ENCODE measurements at regions not wholly inside any gene's neighbourhood (a gene's known extent, or its start where the extent isn't known, plus 50 kb on each side); places are given as distances from the start of the nearest gene placed in this dataset.
"Not testable (repeated sequence)": the region's sequence is repeated elsewhere in the genome, so short reads cannot be mapped to it uniquely, and the experiment has no call there.

DNA sequence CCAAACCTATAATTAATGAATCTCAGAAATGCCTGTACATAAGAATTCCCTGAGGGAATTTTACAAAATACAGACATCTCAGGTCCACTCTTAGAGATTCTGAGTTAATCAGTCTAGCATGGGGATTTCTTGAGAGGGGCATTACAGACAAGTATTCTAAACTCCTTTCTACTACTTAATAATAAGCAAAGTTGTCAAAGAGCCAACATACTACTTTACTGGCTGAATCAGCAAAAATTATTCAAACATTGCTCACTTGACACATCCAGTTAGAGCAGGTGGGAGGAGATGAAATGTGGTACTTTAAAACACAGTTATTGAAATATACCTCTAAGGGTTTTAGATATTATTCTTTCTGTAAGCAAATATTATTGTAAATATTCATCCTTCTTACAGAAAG, 1164.7 kb downstream of the CDY2B start:
- no peak for DNase-seq (ENCODE audit: low spot score)

DNA sequence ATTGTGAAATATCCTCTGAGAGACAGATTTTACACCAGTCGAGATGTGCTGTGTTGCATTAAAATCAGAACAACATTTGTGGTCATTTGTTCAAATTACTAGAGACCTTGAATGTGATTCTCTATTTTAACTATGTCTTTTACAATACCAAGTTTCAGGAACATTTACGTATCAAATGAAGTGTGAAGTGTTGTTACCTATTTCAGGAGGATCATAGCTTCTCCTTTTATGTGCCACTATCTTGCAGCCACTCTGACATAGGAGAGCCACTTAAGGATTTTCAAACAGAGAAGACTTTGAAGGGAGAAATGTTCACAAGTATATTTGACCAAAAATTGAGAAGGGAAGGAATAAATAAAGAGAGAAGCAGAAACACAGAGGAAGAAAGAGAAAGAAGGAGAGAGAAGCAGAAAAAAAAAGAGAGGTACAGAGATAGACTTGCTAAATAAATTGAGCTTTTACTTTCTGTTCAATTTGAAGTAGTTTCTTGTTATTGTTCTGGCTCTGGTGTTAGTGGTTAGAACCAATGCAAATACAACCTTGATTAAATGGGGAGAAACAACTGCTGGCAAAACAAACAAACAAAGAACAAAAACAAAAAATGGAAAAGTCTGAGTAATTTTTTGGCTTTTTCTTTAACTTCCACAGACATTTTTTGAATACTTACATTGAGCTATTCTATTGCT, 1206.8 kb downstream of the CDY2B start:
- no peak for DNase-seq (ENCODE audit: low spot score)

DNA sequence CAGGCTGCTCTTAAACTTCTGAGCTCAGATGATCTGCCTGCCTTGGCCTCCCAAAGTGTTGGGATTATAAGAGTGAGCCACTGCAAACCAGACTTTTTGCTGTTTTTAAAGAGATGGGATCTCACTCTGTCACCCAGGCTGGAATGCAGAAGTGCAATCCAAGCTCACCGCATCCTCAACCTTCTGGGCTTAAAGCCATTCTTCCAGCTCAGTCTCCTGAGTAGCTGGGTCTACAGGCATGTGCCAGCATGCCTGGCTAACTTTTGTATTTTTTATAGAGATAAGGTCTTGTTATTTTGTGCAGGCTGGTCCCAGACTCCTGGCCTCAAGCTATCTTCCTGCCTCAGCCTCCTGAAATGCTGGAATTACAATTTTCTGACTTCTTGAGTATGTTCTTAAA, 1211.6 kb downstream of the CDY2B start:
- no peak for DNase-seq (ENCODE audit: low spot score)

DNA sequence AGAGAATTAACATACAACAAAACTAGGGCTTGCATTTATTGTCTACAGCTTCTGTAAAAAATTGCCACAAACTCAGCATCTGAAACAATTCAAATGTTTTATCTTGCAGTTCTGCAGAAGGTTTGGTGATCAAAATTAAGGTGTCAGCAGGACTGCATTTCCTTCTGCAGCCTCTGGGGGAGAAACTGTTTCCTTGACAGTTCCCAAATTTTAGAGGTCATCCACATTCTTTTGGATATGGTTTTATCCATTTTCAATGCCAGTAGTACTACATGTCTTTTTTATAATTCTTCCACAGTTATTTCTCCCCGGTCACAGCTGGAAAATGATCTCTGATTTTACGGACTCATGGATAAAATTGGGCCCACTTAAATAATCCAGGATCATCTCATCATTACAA, 1217.3 kb downstream of the CDY2B start:
- no peak for DNase-seq (ENCODE audit: low spot score)

DNA sequence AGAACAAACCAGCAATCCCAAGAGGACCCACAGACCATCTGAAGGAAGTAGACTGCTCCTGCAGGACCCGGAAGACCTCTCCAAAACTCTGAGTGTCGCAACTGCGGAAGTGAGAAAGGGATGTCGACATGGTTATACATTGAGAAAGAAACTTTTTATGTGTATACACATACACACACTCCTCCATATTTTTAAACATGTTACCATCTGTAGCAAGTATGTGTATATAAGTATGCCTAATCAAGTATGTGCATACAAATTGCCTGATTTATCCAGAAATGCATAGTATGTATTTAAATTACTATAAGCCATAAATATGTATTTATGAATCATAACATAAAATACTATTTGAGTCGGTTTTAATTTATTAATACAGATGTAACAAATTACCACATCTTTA, 1220.7 kb downstream of the CDY2B start:
- DNase-seq (ENCODE audit: low spot score): no peak

DNA sequence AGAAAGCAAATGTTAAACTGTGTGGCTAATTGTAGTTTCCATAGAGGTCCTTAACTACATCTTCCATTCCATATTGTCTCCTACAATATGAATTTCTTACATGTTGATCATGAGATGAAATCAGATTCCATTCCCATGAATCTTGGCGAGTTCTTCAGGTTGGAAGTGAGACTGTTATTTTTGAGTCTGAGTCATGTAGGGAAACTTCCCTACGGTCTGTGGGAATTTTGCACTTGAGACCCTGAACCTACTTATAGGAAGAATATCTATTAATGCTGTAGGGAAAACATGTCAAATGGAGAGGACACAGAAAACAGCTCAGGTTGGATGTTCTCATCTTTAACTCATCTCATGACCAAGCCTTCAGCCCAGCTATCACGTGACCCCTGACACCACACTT, 1226.0 kb downstream of the CDY2B start:
- no peak for DNase-seq (ENCODE audit: low spot score)

DNA sequence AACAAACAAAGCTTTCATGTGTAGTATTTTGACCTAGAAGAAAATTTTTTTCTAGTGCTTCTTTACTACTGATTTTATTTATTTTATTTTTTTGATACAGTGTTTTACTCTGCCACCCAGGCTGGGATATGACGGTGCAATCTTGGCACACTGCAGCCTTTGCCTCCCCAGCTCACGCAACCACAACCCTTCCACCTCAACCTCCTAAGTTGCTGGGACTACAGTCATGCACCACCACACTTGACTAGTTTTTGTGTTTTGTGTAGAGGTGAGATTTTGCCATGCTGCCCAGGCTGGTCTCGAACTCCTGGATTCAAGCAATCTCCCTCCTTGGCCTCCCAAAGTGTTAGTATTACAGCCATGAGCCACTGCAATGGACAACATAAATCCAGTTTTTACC, 1234.0 kb downstream of the CDY2B start:
- no peak for DNase-seq (ENCODE audit: low spot score)

DNA sequence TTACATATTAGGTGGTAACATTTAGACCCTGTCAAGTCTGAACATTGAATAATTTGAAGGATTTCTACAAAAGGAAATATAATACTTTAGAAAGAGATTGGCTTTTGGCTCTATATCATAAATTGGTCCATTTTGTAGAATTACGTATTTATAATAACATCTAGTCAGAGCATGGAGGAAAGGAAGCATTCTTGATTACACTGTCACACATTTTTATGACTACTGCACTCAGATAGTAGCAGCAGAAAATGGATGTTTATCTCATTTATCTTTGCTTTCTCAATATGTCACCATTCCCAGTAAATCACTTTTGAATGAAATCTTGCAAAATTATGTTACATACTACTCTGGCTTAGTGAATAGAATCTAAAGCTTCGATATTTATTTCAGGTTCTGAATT, 1234.6 kb downstream of the CDY2B start:
- no peak for DNase-seq (ENCODE audit: low spot score)

DNA sequence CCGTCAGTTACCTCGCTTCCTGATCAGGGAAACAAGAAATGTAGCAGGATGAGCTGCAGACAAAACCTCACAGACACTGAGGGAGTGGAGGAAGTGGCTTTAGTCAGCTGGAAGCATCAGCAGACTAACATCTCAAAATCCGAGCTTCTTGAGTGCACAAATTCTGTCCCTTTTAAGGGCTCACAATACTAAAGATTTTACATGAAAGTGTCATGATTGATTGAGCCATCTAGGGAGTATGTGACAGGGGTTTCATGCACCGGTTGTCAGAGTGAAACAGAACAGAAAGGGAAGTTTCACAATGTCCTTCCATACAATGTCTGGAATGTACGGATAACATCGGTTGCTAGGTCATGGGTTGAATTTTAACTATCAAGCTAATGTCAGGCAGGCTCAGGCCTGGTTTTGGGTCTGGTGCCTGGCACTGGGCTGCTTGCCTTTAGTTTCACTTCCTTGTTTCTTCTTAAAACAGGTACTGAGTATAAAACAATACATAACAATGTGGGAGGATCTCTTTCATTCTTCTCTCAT, 1235.7 kb downstream of the CDY2B start:
- no peak for DNase-seq (ENCODE audit: low spot score)

DNA sequence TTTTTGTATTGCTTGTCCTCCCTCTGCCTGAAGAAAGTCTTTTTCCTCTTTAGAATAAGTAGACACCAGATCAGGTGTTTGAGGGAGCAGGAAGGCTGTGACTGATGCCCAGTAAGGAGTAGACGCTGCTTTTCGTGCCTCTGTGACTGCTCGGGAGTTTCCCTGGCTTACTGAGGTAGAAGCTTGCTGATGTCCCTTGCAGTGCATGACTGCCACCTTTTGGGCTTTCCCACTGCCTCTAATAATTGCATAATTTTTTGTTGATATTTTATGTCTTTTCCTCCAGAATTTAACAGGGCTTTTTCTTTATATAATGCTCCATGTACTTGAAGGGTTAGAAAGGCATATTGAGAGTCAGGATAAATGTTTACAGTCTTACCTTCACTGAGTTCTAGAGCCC, 1240.2 kb downstream of the CDY2B start:
- DNase-seq (ENCODE audit: low spot score): peak; percentile 46

DNA sequence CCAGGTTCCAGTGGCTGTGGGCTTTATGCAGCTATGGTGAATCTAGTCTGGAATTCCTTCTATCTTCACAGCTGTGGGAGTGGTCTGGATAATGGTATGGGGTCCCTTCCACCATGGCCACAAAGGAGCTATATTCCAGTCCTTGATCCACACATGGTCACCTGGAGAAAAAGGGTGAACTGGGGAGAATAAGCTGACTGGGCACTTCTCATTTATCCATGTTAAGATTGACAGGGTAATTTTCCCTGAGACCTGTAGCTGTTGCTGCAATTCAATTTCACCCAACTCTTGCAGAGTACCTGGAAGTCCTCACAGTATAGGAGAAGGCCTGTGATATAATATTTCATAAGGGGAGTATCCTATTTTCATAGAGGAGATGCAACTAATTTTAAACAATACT, 1241.3 kb downstream of the CDY2B start:
- not testable (repeated sequence) for DNase-seq (ENCODE audit: low spot score)

DNA sequence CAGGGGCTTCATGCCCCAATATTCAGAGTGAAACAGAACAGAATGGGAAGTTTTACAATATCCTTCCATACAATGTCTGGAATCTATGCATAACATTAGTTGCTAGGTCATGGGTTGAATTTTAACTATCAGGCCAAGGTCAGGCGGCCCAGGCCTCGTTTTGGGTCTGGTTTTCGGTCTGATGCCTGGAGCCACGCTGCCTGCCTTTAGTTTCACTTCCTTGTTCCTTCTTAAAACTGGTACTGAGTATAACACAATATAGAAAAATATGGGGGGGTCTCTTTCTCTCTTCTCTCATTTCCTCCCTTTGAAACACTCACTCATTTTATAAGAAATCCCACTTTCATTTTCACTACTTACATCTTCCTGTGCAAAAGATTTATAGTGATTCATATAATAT, 1243.8 kb downstream of the CDY2B start:
- no peak for DNase-seq (ENCODE audit: low spot score)

DNA sequence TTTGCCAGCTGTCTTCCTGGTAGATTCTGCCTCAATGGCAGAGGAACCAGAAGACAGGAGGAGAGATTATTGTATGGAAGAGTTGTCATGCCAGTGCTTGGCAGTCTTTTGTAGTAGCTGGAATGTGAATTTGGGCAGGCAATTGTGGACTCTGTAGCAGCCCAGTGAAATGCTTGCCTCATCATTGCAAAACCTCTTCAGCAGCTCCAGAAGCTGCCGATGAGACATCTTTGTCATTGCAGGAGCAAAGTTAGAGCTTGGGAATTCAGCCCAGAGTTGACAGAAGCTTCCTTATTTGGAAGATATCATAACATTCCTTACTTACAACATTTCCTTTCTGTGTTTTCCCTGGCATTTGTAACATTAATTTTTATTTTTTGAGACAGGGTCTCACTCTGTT, 1250.9 kb downstream of the CDY2B start:
- no peak for DNase-seq (ENCODE audit: low spot score)

DNA sequence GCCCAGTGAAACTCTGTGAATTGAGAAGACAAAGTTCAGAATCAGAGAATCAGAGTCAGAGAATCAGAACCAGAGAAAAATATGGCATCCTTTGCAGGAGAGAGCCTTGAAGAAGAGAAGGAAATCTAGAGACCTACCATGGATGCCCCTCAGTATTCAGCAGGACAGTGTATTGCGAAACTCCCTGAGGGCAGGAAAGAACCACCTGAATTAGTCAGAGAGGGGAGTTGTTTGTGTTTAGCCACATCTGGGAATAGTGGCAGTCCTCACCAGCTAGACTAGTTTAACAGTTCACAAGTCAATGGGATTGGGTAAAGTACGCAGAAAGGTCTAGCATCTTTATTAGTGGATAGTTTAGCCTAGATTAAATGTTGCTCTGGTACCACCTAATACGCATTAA, 1252.9 kb downstream of the CDY2B start:
- no peak for DNase-seq (ENCODE audit: low spot score)

DNA sequence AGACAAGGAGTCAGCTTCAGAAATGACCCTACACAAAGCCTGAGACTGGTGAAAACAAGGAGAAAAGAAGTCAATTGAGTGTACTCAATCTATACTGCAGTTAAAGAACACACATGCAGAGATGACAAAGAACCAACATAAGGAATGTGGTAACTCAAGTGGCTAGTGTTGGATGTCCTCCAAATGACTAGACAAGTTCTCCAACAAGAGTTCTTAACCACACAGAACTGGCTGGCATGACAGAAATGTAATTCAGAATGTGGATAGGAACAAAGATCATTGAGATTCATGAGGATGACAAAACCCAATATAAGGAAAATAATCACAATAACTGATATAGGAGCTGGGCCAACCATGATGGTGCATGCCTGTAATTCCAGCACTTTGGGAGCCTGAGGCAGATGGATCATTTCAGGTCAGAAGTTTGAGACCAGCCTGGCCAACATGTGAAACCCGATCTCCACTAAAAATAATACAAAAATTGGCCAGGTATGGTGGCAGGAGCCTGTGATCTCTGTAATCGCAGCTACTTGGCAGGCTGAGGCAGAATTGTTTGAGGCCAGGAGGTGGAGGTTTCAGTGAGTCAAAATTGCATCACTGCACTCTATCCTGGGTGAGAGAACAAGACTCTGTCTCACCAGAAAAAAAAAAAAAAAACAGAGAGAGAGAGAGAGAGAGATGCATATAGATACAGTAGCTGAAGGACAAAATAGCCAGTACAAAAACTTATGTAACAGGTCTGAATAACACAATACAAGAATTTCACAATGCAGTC, 1263.6 kb downstream of the CDY2B start:
- no peak for DNase-seq (ENCODE audit: low spot score)

DNA sequence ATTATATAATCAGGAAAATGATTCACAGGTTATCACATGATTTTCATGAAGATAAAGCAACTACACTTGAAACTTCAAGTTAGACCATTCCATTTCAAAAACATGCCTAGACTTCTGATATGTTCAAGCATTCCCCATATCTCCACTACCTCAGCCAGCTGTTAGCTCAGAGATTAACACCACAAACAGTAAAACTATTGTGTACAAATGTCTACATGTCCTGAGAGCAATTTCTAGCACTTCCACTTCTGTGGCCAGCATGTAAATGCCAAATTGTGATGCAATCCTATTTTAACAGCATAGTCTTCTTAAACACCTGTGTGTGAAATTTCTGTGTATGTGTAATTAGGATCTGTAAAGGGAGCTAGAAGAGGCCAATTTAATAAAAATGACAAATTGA, 1271.3 kb downstream of the CDY2B start:
- DNase-seq (ENCODE audit: low spot score): no peak

DNA sequence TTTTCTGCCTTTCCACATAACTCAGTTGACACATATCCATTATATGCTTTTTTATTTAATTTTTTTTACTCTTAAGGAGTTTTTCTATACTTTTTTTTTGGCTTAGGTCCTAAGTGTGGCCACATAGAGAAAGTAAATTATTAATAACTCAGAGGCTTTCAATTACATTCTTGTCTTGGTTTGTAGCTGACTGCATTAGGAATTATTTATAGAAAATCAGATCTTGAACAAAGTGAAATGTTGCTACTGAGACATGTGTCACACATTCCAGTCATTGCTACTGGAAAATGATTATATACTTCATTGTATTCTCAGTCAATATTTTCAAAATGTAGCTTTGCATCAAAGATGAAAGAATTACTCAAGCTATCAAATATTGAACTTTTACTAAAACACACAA, 1277.9 kb downstream of the CDY2B start:
- no peak for DNase-seq (ENCODE audit: low spot score)

DNA sequence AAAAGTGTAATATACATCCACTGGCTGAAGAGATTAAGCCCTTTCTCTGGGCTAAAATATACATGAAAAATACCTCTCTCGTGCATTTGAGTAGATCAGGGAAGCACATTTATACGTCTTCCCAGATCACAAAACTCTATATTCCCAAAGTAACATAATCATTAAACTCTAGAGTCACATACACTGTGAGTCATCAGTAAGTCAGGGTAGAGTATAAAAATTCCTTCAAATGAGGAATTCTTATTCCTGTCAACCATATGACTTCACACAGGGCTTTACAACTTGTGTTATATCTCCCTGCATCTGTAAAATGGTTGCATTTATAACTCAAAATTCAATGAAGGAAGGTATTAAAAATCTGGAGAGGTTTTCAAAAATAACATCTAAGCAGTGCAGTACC, 1278.4 kb downstream of the CDY2B start:
- DNase-seq (ENCODE audit: low spot score): no peak

DNA sequence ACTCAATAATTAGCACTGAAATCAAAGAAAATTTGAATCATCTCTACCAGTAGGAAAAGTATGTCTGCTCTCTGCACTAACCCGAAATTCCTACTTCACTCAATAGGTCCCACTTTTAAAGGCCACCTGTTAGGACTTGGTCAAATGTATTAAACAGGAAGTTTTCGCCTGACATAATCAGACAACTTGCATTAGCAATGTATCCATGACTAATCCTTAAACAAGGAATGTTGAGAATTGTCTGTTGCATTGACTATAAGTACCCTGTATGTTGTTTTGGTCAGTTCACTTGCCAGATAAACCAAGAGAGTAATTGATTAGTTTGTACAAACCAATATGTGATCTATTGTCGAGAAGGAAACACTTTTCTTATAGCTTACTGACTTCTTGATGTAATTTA, 1308.0 kb downstream of the CDY2B start:
- no peak for DNase-seq (ENCODE audit: low spot score)

DNA sequence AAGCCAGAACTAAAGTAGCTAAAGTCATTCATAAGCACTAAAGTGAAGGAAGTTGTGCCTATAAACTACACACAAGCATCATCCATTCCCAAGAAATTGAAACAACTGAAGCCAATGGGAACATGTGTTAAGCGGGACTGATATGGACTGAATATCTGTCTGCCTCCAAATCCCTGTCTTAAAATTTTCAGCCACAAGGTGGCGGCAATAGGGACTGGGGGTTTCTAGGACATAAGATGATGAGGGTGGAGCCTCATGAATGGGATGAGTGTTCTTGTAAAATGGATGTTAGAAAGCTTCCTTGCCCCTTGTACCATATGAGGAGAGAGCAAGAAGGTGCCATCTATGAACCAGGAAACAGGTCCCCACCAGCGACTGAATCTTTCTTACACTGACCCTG, 1317.5 kb downstream of the CDY2B start:
- DNase-seq (ENCODE audit: low spot score): peak; percentile 1

DNA sequence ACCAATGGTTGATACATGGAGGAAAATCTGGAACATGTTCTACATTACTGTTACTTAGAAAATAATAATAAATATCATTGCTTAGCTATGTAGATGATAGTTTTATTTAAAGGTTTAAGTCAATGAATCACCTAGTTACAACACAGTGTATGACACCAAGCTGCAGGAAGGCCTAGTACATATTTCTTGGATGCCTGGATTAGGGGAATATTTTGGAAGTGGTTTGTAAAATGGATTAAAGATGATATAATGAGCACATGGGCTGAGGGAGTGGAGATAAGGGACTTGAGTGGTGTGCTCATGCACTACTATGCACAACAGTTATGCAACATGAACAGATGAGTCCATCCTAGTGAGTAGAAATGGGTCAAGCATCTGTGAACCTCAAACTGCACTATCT, 1358.0 kb downstream of the CDY2B start:
- no peak for DNase-seq (ENCODE audit: low spot score)

DNA sequence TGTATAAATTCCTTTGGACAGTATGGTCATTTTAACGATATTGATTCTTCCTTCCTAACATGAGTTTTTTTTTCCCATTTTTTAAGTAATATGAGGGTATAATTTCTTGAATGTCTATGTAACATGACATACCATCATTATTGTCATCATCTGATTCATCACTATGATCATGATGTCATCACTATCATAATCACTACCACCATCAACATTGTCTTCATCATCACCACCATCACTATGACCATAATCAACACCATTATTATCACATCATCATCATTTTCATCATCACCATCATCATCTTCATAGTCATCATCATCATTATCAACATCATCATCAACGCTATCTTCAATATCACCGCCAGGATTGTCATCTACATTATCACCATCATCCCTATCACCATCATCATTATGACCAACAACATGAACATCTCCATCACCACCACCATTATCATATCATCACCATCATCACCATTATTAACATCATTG, 1377.2 kb downstream of the CDY2B start:
- no peak for DNase-seq (ENCODE audit: low spot score)

DNA sequence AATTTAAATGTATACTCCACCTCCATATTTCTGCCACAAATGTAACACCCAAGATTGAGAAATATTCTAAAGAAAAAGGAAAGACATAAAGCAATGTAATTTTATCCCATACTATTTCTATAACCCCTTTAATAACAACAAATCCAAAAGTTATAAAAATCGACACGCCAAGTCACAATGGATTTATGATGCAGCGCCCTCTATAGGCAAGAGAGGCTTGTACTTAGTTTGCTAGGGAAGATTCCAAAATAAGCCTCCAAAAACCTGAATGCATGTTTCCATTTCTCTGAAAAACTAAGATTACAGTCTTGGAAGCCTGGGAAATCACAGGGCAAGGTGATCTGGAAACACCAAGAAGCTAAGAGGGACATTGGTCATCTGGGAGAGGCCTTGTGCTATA, 1389.3 kb downstream of the CDY2B start:
- DNase-seq (ENCODE audit: low spot score): no peak
